HL-60 (cell line): ENCODE measurements at regions not wholly inside any gene's neighbourhood (a gene's known extent, or its start where the extent isn't known, plus 50 kb on each side); places are given as distances from the start of the nearest gene placed in this dataset.

Experiments
- POLR2AphosphoS5 ChIP-seq: IDR thresholded peaks from 2 replicates; pipeline ENCODE4 v1.6.1; 2012; ENCODE audit warnings: low read depth
- TF ChIP-seq, protein P1 (sequence below): IDR thresholded peaks from one replicate; pipeline ENCODE4 v1.5.1; 2011; ENCODE audit warnings: low read length, control low read depth, inconsistent platforms; ENCODE audit not compliant: insufficient read depth
- TF ChIP-seq, protein P2 (sequence below): IDR thresholded peaks from 2 replicates; pipeline ENCODE4 v1.6.1; 2012; ENCODE audit warnings: low read depth; ENCODE audit not compliant: insufficient replicate concordance

DNA sequence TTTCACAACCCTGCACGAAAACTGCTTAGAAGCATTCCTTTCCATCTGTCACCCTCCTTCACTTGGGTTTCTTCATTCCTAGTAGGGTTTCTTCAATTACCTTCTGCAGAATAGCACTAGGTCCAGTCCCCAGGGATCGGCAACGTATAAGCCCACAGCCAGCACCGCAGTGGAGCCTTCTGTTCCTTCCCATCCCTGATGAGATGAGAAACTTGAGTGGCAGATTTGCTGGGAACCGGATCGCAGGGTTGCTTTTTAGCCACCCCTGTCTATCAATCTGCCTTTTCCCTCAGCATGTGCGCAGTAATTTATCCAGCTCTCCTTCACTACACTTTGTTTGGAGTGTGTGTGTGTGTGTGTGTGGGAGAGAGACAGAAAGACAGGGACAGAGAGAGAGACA lies 94.2 kb downstream of the CD8B2 start:
- TF ChIP-seq POLR2AphosphoS5, result no peak
- TF ChIP-seq, protein P1, sequence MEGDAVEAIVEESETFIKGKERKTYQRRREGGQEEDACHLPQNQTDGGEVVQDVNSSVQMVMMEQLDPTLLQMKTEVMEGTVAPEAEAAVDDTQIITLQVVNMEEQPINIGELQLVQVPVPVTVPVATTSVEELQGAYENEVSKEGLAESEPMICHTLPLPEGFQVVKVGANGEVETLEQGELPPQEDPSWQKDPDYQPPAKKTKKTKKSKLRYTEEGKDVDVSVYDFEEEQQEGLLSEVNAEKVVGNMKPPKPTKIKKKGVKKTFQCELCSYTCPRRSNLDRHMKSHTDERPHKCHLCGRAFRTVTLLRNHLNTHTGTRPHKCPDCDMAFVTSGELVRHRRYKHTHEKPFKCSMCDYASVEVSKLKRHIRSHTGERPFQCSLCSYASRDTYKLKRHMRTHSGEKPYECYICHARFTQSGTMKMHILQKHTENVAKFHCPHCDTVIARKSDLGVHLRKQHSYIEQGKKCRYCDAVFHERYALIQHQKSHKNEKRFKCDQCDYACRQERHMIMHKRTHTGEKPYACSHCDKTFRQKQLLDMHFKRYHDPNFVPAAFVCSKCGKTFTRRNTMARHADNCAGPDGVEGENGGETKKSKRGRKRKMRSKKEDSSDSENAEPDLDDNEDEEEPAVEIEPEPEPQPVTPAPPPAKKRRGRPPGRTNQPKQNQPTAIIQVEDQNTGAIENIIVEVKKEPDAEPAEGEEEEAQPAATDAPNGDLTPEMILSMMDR, result no peak
- TF ChIP-seq, protein P2, sequence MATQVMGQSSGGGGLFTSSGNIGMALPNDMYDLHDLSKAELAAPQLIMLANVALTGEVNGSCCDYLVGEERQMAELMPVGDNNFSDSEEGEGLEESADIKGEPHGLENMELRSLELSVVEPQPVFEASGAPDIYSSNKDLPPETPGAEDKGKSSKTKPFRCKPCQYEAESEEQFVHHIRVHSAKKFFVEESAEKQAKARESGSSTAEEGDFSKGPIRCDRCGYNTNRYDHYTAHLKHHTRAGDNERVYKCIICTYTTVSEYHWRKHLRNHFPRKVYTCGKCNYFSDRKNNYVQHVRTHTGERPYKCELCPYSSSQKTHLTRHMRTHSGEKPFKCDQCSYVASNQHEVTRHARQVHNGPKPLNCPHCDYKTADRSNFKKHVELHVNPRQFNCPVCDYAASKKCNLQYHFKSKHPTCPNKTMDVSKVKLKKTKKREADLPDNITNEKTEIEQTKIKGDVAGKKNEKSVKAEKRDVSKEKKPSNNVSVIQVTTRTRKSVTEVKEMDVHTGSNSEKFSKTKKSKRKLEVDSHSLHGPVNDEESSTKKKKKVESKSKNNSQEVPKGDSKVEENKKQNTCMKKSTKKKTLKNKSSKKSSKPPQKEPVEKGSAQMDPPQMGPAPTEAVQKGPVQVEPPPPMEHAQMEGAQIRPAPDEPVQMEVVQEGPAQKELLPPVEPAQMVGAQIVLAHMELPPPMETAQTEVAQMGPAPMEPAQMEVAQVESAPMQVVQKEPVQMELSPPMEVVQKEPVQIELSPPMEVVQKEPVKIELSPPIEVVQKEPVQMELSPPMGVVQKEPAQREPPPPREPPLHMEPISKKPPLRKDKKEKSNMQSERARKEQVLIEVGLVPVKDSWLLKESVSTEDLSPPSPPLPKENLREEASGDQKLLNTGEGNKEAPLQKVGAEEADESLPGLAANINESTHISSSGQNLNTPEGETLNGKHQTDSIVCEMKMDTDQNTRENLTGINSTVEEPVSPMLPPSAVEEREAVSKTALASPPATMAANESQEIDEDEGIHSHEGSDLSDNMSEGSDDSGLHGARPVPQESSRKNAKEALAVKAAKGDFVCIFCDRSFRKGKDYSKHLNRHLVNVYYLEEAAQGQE, result no peak
